Smooth muscle cell (in vitro differentiated cells): ENCODE measurements at regions not wholly inside any gene's neighbourhood (a gene's known extent, or its start where the extent isn't known, plus 50 kb on each side); places are given as distances from the start of the nearest gene placed in this dataset.

ENCODE experiments used
- DNase-seq: peaks from one replicate; lab custom pipeline; 2025; ENCODE audit not compliant: unreplicated experiment; lab: John Stamatoyannopoulos, UW
- H2AFZ ChIP-seq: fragments of 200-600 bp; sonication (generic); 2 replicates; pipeline ENCODE4 v1.6.0; 2016; ENCODE audit warnings: antibody characterized with exemption, low read depth, mild to moderate bottlenecking
- H3F3A ChIP-seq: fragments of 200-600 bp; sonication (generic); 2 replicates; pipeline ENCODE4 v1.6.0; 2017; ENCODE audit warnings: antibody characterized with exemption, low read depth
- H3K27ac ChIP-seq: fragments of 200-600 bp; sonication (generic); 2 replicates; pipeline ENCODE4 v1.5.1; 2016; ENCODE audit warnings: low read depth, mild to moderate bottlenecking
- H3K27me3 ChIP-seq: fragments of 200-600 bp; sonication (generic); 2 replicates; pipeline ENCODE4 v1.6.1; 2016; ENCODE audit warnings: low read depth, mild to moderate bottlenecking
- H3K36me3 ChIP-seq: fragments of 200-600 bp; sonication (generic); 2 replicates; pipeline ENCODE4 v1.5.1; 2016; ENCODE audit warnings: low read depth
- H3K4me1 ChIP-seq: fragments of 200-600 bp; sonication (generic); 2 replicates; pipeline ENCODE4 v1.5.1; 2016; ENCODE audit warnings: low read depth
- H3K4me2 ChIP-seq: fragments of 200-600 bp; sonication (generic); 2 replicates; pipeline ENCODE4 v1.6.0; 2016; ENCODE audit warnings: mild to moderate bottlenecking
- H3K4me3 ChIP-seq: fragments of 200-600 bp; sonication (generic); 2 replicates; pipeline ENCODE4 v1.5.1; 2016; ENCODE audit warnings: mild to moderate bottlenecking
- H3K79me2 ChIP-seq: fragments of 200-600 bp; sonication (generic); 2 replicates; pipeline ENCODE4 v1.6.0; 2016; ENCODE audit warnings: low read depth, mild to moderate bottlenecking
- H3K9ac ChIP-seq: fragments of 200-600 bp; sonication (generic); 2 replicates; pipeline ENCODE4 v1.6.0; 2016; ENCODE audit warnings: low read depth
- H3K9me3 ChIP-seq: fragments of 200-600 bp; sonication (generic); replicated peaks from 2 replicates; pipeline ENCODE4 v1.5.1; 2016; ENCODE audit warnings: low read depth
- H4K20me1 ChIP-seq: fragments of 200-600 bp; sonication (generic); 2 replicates; pipeline ENCODE4 v1.6.0; 2016; ENCODE audit warnings: low read depth
- WGBS: methylation state at CpG from one replicate; pipeline ENCODE4 v1.1.7; 2016; ENCODE audit warnings: low lambda C conversion rate; 5-methylcytosine and 5-hydroxymethylcytosine counted together
- TF ChIP-seq, protein P1 (sequence below): fragments of 200-600 bp; sonication (generic); IDR thresholded peaks from 2 replicates; pipeline ENCODE4 v1.5.1; 2017; ENCODE audit warnings: borderline replicate concordance, mild to moderate bottlenecking, antibody characterized with exemption; ENCODE audit not compliant: insufficient read depth, poor library complexity, severe bottlenecking

DNA sequence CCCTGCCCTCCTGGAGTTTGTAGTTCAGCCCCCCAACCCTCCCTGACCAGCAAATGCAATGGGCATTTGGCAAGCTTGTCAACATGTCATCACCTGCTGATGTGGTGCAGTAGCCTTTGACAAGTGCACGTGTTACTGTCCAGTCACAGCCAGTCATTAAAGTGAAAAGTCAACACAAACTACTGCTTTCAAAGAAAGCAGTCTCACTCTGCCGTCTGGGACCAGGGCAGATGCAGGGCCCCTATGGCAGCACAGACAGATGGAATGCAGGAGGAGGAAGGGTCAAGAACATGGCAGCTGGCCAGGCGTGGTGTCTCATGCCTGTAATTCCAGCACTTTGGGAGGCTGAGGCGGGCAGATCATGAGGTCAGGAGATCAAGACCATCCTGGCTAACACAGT is 222.4 kb upstream of the OSR1 start:
- 21% methylated on average over 4 of the region's 4 CpGs for WGBS
- no peak for DNase-seq

DNA sequence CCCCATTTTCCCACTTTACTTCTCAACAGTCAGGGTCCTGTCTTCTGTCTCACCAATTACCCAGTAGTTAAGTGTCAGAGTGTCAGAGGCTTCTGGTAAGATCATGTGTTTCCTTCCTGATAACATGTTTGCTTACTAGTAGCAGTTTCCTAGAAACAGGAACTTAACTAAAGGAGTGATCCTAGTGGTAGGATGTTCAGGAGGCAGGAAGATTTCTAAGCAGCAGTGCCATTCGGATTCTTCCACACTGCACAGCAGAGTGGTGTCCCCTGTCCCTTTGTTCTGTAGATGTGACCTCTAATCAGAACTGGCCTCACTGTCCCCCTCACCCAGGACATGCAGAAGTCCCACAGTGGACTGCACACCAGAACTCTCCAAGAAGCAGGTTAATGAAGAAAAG is 221.8 kb upstream of the OSR1 start:
- H3K27ac ChIP-seq = no peak overlapping the region
- H3K27me3 ChIP-seq = peaks cover 12% of the 10 kb centered on the region
- no peak overlapping the region for H3K4me2 ChIP-seq
- no peaks in the 10 kb centered on the region for H3K4me1 ChIP-seq
- DNase-seq = no peak
- no peak overlapping the region for H3K4me3 ChIP-seq
- H3K79me2 ChIP-seq = no peaks in the 10 kb centered on the region
- no peak overlapping the region for H3K9ac ChIP-seq
- no peaks in the 10 kb centered on the region for H4K20me1 ChIP-seq
- no peaks in the 10 kb centered on the region for H3K36me3 ChIP-seq
- no peaks in the 10 kb centered on the region for H3K9me3 ChIP-seq
- WGBS = 59% methylated on average over 1 of the region's 1 CpG
- no peak overlapping the region for H2AFZ ChIP-seq
- no peaks in the 10 kb centered on the region for H3F3A ChIP-seq
- TF ChIP-seq, protein P1, sequence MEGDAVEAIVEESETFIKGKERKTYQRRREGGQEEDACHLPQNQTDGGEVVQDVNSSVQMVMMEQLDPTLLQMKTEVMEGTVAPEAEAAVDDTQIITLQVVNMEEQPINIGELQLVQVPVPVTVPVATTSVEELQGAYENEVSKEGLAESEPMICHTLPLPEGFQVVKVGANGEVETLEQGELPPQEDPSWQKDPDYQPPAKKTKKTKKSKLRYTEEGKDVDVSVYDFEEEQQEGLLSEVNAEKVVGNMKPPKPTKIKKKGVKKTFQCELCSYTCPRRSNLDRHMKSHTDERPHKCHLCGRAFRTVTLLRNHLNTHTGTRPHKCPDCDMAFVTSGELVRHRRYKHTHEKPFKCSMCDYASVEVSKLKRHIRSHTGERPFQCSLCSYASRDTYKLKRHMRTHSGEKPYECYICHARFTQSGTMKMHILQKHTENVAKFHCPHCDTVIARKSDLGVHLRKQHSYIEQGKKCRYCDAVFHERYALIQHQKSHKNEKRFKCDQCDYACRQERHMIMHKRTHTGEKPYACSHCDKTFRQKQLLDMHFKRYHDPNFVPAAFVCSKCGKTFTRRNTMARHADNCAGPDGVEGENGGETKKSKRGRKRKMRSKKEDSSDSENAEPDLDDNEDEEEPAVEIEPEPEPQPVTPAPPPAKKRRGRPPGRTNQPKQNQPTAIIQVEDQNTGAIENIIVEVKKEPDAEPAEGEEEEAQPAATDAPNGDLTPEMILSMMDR = no peak

More for the DNA sequence above, 222.4 kb upstream of the OSR1 start:
- Histone ChIP-seq H3K9me3 (no peaks in the 10 kb centered on the region), H3K79me2 (no peaks in the 10 kb centered on the region), H3K4me3 (no peak overlapping the region), H3K27me3 (peaks cover 6% of the 10 kb centered on the region), H3K4me1 (no peaks in the 10 kb centered on the region), H3K36me3 (no peaks in the 10 kb centered on the region), H3F3A (no peaks in the 10 kb centered on the region), H3K9ac (no peak overlapping the region), H3K27ac (no peak overlapping the region), H2AFZ (no peak overlapping the region), H3K4me2 (no peak overlapping the region), H4K20me1 (no peaks in the 10 kb centered on the region)
- TF ChIP-seq, protein P1 = no peak

DNA sequence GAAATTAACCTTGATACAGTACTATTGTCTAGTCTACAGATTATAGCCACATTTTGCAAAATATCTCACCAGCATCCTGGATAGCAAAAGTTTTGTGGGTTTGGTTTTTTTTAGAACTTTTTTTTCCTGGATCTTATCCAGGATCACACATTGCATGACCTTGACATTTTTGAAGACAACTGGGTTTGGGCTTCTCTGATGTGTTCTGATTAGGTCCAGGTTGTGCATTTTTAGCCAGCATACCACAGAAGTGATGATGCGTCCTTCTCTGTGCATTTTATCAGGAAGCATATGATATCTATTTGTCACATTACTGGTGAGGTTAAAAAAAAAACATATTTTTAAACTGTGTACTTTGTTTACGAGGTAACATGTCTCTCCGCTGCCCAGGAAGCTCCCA is 221.0 kb upstream of the OSR1 start:
- Histone ChIP-seq H3K4me1 (no peaks in the 10 kb centered on the region), H3K36me3 (no peaks in the 10 kb centered on the region)

DNA sequence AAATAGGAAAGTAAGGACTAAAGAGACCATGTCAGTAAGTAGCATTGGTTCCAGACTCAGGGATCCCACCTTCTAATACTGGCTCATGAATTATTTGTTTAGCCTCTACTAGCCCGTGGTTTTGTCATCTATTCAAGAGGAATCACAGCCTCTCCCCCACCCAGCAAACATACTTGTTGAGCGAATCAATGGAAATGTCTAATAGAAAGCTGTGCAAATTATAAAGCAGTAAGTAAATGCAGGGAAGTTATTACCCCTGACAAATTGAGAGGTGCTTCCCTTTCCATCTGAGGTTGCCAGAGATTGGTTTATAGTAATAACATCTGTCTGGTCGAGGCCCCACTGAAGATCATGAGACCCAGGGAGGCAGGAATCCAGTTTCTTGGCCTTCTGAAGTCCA is 219.3 kb upstream of the OSR1 start:
- H3K79me2 ChIP-seq = no peaks in the 10 kb centered on the region
- no peak overlapping the region for H3K4me3 ChIP-seq
- H3K9ac ChIP-seq = no peak overlapping the region
- no peaks in the 10 kb centered on the region for H3K4me1 ChIP-seq
- no peak overlapping the region for H2AFZ ChIP-seq
- TF ChIP-seq, protein P1 = no peak
- H3K4me2 ChIP-seq = no peak overlapping the region
- WGBS = 72% methylated on average over 3 of the region's 3 CpGs
- H3K27me3 ChIP-seq = peaks cover 22% of the 10 kb centered on the region
- no peaks in the 10 kb centered on the region for H3K36me3 ChIP-seq
- no peak for DNase-seq
- H3K9me3 ChIP-seq = no peaks in the 10 kb centered on the region
- no peak overlapping the region for H3K27ac ChIP-seq
- no peaks in the 10 kb centered on the region for H3F3A ChIP-seq
- H4K20me1 ChIP-seq = no peaks in the 10 kb centered on the region

More for the DNA sequence above, 221.0 kb upstream of the OSR1 start:
- no peaks in the 10 kb centered on the region for H3K79me2 ChIP-seq
- H3K27ac ChIP-seq = no peak overlapping the region
- H3K4me3 ChIP-seq = no peak overlapping the region
- TF ChIP-seq, protein P1 = no peak
- no peak overlapping the region for H3K9ac ChIP-seq
- no peak overlapping the region for H3K4me2 ChIP-seq
- no peaks in the 10 kb centered on the region for H3F3A ChIP-seq
- no peaks in the 10 kb centered on the region for H3K9me3 ChIP-seq
- 72% methylated on average over 3 of the region's 3 CpGs for WGBS
- no peak for DNase-seq
- H3K27me3 ChIP-seq = peaks cover 12% of the 10 kb centered on the region
- H2AFZ ChIP-seq = no peak overlapping the region
- H4K20me1 ChIP-seq = no peaks in the 10 kb centered on the region
